ENCODE measurements at regions not wholly inside any gene's neighbourhood (a gene's known extent, or its start where the extent isn't known, plus 50 kb on each side); places are given as distances from the start of the nearest gene placed in this dataset.

DNA sequence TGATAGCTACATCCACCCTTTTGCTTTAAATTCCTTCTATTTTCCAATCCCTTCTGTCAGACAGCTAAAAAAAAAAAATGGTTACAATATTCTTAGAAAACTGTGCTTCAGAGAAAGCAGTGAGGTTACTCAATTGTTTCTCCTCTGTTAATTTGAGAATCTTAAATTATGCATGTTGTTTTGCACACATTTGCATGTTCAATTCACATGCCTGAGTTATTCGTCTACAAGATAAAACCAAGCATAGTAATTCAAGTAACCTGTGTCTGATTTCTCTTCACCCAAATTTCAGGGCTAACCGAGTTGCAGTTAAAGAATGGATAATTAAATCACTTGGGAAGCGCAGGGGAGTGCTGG, 81.0 kb upstream of the MED13L start:
- no peaks in the 10 kb centered on the region for H3K36me3 ChIP-seq (ENCODE audit: control insufficient read depth in 2 of 2, extremely low read depth in 1 of 2, insufficient read depth in 2 of 2, low read length in 2 of 2)
- no peaks in the 10 kb centered on the region for H4K20me1 ChIP-seq (ENCODE audit: control insufficient read depth, extremely low read depth, insufficient read depth, low read length)
- H3K9me3 ChIP-seq (ENCODE audit: control insufficient read depth, low read depth, low read length), result no peaks in the 10 kb centered on the region
- H2AFZ ChIP-seq (ENCODE audit: control insufficient read depth, low read length), result peak overlapping the region; percentile 87
- no peak for DNase-seq (ENCODE audit: low read depth, low spot score)
- no peaks in the 10 kb centered on the region for H3K79me2 ChIP-seq (ENCODE audit: control insufficient read depth, insufficient read depth, low read length)
- dilution Hi-C loops (cut with MboI; ENCODE audit: extremely low pct_ligation_motif_present, low sequenced_read_pairs), result no loop called here
- no peak overlapping the region for H3K4me3 ChIP-seq (ENCODE audit: control insufficient read depth in 2 of 3, extremely low read depth in 1 of 3, insufficient read depth in 2 of 3, low read depth in 1 of 3, low read length in 3 of 3)
- no peaks in the 10 kb centered on the region for H3K9me1 ChIP-seq (ENCODE audit: control insufficient read depth, extremely low read depth, insufficient read depth, low read length)
- H3K27me3 ChIP-seq (ENCODE audit: control insufficient read depth, extremely low read depth, insufficient read depth, low read length), result no peaks in the 10 kb centered on the region
- peak overlapping the region; percentile 74 for H3K4me2 ChIP-seq (ENCODE audit: control insufficient read depth, extremely low read depth, insufficient read depth, low read depth, low read length)
- no peak for FAIRE-seq
- peaks cover 11% of the 10 kb centered on the region for H3K4me1 ChIP-seq (ENCODE audit: control insufficient read depth, extremely low read depth, insufficient read depth, low read length)
- no peak for TF ChIP-seq EZH2 (IDR thresholded peaks at IDR 0.05; ENCODE audit: low read length)
- TF ChIP-seq, protein P1, sequence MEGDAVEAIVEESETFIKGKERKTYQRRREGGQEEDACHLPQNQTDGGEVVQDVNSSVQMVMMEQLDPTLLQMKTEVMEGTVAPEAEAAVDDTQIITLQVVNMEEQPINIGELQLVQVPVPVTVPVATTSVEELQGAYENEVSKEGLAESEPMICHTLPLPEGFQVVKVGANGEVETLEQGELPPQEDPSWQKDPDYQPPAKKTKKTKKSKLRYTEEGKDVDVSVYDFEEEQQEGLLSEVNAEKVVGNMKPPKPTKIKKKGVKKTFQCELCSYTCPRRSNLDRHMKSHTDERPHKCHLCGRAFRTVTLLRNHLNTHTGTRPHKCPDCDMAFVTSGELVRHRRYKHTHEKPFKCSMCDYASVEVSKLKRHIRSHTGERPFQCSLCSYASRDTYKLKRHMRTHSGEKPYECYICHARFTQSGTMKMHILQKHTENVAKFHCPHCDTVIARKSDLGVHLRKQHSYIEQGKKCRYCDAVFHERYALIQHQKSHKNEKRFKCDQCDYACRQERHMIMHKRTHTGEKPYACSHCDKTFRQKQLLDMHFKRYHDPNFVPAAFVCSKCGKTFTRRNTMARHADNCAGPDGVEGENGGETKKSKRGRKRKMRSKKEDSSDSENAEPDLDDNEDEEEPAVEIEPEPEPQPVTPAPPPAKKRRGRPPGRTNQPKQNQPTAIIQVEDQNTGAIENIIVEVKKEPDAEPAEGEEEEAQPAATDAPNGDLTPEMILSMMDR (optimal IDR thresholded peaks at IDR 0.05 in 1 of 3, IDR thresholded peaks at IDR 0.05 in 1 of 3, conservative IDR thresholded peaks at IDR 0.05 in 1 of 3; ENCODE audit: extremely low read depth in 1 of 3, insufficient read depth in 2 of 3, low read length in 3 of 3), result no peak
- peak overlapping the region; percentile 33 for H3K9ac ChIP-seq (ENCODE audit: control insufficient read depth, extremely low read depth, insufficient read depth, low read length)
- no peak overlapping the region for H3K27ac ChIP-seq (ENCODE audit: control insufficient read depth, insufficient read depth, low read length)

DNA sequence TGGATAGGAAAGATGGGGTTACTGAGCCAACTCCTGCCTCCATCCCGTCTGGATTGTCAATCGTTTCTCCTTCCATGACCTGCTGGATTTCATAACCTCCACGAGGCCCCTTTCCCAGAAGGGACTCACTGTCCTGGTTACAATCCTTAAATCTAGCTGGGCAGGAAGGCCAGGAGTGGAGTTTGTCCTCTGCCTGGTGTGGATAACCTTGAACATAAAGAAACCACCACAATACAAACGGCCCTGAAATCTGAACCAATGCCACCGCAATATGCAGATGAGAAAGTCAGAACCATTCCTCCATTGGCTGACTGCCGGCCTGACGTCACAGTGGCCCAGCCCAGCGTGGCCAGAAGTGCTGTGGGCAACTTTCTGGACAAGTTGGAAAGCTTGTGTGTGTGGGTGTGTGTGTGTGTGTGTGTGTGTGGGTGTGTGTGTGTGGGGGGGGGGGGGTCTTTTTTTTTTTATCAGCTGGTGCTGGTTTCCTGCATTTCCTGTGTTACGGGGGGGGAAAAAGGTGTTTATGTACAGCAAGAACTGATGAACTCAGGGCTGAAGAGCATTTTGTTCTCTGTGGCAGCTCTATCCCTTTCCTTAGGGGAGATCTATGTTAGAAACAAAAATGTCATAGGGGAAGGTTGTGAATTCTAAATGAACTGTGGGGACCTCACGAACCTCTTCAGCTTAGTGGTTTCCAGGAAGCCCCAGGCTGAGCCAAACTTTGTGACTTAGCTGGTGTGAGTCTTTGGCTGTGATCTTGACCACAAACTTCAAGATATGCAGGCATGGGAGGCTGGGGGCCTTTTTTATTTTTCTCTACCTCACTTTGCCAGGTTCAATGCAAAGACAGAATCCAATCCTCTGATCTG, 81.6 kb upstream of the MED13L start:
- no peak for DNase-seq (ENCODE audit: low read depth, low spot score)
- Histone ChIP-seq H3K4me2 (ENCODE audit: control insufficient read depth, extremely low read depth, insufficient read depth, low read depth, low read length) (peak overlapping the region; percentile 74), H3K27ac (ENCODE audit: control insufficient read depth, insufficient read depth, low read length) (peak overlapping the region; percentile 24), H3K9me1 (ENCODE audit: control insufficient read depth, extremely low read depth, insufficient read depth, low read length) (no peaks in the 10 kb centered on the region), H3K4me1 (ENCODE audit: control insufficient read depth, extremely low read depth, insufficient read depth, low read length) (peaks cover 11% of the 10 kb centered on the region), H3K9me3 (ENCODE audit: control insufficient read depth, low read depth, low read length) (no peaks in the 10 kb centered on the region), H4K20me1 (ENCODE audit: control insufficient read depth, extremely low read depth, insufficient read depth, low read length) (no peaks in the 10 kb centered on the region), H3K79me2 (ENCODE audit: control insufficient read depth, insufficient read depth, low read length) (no peaks in the 10 kb centered on the region), H2AFZ (ENCODE audit: control insufficient read depth, low read length) (peak overlapping the region; percentile 87), H3K9ac (ENCODE audit: control insufficient read depth, extremely low read depth, insufficient read depth, low read length) (peak overlapping the region; percentile 33), H3K4me3 (ENCODE audit: control insufficient read depth in 2 of 3, extremely low read depth in 1 of 3, insufficient read depth in 2 of 3, low read depth in 1 of 3, low read length in 3 of 3) (no peak overlapping the region), H3K36me3 (ENCODE audit: control insufficient read depth in 2 of 2, extremely low read depth in 1 of 2, insufficient read depth in 2 of 2, low read length in 2 of 2) (no peaks in the 10 kb centered on the region), H3K27me3 (ENCODE audit: control insufficient read depth, extremely low read depth, insufficient read depth, low read length) (no peaks in the 10 kb centered on the region)
- dilution Hi-C loops (cut with MboI; ENCODE audit: extremely low pct_ligation_motif_present, low sequenced_read_pairs), result no loop called here
- no peak for TF ChIP-seq EZH2 (IDR thresholded peaks at IDR 0.05; ENCODE audit: low read length)
- TF ChIP-seq, protein P1 (optimal IDR thresholded peaks at IDR 0.05 in 1 of 3, IDR thresholded peaks at IDR 0.05 in 1 of 3, conservative IDR thresholded peaks at IDR 0.05 in 1 of 3; ENCODE audit: extremely low read depth in 1 of 3, insufficient read depth in 2 of 3, low read length in 3 of 3), result no peak
- peak; percentile 65 for FAIRE-seq
